COLO668 (cell line): ENCODE measurements at regions not wholly inside any gene's neighbourhood (a gene's known extent, or its start where the extent isn't known, plus 50 kb on each side); places are given as distances from the start of the nearest gene placed in this dataset.

Experiments used
- DNase-seq: peaks from one replicate; lab custom pipeline; 2025; ENCODE audit not compliant: unreplicated experiment; lab: John Stamatoyannopoulos, UW

DNA sequence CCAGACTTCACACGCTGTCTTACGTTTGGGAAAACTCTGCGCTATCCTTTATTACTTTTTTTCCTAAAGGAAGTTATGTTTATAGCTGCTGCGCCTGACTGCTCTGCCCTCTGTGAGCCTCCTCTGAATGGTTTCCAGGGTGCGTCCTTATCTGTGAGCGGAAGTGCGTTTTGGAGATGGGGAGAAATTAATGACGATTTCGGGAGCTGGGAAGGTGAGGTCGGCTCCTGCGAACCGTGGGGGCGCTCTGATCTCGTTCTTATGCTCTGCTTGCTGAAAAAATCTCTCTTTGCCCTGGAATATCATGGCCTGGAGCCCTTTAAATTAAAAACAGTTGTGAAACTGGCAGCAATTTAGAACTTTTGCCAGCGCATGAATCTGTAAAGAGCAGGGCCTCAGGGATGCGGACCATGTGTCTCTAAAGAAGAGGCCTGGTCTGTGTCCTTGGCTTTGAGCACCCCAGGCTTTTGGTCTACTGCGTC is 135.7 kb upstream of the ZFHX3 start:
- no peak for DNase-seq

DNA sequence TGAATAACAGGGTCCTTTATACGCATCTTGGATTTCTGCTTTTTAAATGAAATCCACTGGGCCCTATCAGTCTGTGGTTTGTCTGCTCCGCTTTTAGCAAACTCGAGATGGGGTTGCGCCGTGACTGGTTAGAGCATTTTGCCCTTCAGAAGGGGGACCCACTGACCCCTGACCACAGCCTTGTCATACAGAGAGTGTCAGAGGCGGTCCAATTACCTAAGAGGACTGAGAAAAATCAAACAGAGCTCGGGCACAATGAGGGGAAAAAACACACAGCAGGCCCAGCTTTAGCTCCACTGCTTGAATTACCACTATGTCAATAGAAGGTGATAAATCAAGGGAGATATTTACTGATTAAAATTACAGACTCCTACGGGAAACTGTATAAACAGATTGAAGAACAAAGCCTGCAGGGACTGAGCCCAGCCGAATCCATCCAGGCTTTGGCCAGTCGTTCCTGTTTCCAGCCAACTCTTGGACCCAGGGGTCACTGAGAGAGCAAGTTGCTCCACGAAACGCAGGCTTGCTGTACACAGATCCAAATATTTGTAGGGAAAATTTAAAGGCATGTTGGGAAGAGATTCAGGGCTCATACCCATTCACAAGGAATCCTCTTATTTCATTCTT is 131.9 kb upstream of the ZFHX3 start:
- peak; percentile 80 for DNase-seq

DNA sequence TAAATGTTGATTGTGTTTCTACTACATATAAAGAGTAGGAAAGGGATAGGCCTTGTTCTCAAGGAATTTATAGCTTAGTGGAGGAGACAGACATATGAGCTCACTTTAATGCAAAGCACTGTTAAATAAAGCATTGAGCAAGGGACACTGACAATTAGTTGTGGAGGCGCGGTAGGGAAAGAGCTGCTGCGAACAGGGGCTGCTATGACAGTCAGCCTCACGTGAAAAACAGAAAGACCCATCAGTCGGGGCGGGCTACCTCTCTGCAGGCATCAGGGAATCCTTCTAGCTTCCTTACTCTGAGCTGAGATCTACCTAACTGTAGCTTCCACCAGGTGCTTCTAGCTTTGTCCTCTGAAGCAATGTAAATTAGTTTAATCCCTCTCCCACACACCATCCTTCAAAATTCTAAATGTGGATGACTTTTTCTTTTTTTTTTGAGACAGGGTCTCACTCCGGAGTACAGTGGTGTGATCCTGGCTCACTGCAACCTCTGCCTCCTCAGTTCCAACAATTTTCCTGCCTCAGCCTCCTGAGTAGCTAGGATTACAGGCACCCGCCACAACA is 129.9 kb upstream of the ZFHX3 start:
- DNase-seq, result peak; percentile 13

DNA sequence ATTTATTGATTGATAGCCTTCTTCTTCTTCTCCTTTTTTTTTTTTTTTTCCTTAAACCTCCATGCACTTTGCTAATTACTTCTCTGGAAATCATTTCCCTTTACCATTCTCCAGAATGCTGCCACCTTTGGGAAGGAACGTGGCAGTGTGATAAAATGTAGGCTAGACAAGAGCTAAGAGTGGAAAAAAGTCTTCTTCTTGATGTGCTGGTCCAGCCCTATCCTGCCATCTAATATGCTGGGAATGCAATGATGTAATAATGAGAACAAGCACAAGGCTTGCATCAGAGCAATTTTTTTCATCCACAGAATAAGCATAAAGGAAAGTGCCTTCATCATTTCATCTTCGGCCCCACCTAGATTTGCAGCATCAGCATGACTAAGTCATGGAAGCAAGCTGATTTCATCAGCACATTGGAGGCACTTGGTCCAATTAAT is 128.7 kb upstream of the ZFHX3 start:
- no peak for DNase-seq

DNA sequence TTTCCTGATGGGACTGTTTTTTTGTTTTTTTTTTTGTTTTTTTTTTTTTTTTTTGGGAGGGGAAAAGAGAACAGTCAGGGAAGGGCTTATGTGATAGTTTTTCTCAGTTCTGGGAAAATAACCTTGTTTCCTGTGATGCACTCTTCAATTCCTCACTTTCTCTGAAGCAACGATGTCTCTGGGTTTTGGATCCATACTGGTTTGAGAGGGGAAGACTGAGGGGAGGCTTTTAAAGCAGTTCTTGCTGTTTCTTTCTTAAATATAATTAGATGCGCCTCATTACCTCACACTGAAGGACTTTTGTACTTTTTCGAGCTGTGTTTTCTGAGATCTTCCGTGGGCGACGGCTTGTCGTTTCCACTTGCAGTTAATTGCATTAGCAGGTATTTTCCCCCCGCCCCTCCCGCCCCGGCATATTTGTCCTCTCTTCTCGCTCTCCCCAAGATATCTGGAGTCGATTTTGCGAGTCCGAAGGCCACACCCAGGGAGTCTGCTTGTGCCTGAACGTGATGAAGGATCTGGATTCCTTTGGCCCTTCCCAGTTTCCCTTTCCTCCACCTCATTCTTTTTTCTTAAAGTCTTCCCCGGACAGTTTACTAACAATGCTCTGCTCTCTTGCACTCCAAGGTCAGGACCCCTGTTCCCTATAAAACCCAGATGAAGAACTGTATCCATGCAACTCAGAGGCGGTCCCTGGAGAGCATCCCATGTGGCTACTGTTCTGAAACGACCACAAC is 125.2 kb upstream of the ZFHX3 start:
- DNase-seq, result no peak

DNA sequence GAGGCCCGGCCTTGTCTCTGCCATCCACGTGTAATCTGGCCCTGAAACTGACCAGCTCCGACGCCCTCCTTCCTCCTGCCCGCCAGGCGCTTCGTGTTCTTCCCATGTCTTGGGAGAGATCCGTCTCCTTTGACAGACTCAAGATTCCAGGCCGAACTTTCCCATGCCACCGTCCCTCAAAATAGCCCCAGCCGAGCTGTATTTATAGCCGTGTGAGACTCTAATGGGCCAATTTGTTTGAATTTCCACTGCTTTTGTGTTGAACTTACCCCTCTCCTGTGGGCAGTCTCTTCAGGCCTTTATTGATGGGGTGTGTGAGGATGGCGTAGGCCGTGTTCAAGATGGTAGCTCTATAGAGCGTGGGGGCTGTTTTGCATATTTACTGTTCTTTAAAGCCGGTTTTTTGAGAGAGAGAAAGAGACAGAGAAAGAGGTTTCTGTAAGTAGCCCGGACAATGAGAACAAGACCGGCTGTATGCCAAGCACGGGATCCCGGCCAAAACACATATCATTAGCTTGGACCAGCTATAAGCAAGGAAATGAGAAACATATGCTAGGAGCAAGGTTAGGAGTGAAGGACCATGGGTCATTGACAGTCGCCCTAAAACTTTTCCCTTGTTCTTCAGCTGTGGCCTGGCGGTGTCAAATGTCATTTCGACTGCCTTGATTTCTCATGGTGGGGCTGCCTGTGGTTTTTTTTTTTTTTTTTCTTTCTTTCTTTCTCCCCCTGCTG is 124.5 kb upstream of the ZFHX3 start:
- DNase-seq, result peak; percentile 65

DNA sequence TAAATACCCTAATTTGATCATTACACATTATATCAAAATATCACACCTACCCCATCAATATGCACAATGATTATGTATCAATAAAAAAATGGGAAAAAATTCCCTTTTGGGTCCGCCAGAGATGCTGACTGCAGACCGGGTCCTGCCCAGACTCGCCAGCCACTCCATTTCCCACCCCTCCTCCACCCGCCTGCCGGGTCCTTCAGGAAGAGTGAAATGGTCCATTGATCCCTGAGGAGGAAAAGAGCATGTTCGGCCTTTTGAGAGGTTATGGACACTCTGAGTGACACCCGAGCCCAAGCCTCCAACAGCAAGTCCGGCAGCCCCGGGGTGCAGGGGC is 123.9 kb upstream of the ZFHX3 start:
- peak; percentile 15 for DNase-seq

DNA sequence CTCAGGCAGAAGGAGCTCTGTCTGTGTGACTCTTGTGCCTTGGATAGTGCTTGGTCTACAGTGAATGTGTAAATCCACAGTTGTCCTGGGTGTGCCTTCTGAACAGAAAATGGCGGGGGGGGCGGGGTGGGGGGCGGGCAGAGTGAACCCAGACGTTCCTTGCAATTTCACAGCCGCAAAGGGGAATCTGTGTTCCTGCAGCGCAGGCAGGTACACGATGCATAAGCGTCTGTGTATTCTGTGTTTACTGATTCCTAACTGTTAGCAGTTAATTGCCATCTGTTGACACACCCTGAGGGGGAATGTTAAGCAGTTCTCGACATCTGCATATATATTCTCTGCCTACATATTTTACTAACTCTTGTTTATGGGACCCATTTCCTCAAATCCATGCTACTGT is 123.5 kb upstream of the ZFHX3 start:
- DNase-seq, result peak; percentile 42

DNA sequence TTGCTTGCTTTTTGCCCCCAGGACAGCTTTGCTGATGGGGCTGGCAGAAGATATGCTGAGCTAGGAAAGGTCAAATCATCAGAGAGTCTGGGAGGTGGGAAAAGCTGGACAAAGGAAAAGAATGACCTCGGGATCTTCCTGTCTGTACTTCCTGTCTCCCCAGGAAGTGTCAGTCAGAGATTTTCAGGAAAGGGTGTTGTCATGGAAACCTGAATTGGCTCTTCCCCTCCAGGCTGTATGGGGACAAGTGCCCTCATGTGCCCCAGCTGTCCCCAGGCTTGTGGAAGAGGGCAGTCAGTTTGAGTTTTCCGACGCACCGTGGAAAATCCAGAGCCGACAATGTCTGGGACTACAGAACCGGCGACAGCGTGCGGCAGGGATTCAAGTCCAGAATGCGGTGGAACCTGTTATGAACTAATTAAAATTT is 122.7 kb upstream of the ZFHX3 start:
- DNase-seq, result no peak

DNA sequence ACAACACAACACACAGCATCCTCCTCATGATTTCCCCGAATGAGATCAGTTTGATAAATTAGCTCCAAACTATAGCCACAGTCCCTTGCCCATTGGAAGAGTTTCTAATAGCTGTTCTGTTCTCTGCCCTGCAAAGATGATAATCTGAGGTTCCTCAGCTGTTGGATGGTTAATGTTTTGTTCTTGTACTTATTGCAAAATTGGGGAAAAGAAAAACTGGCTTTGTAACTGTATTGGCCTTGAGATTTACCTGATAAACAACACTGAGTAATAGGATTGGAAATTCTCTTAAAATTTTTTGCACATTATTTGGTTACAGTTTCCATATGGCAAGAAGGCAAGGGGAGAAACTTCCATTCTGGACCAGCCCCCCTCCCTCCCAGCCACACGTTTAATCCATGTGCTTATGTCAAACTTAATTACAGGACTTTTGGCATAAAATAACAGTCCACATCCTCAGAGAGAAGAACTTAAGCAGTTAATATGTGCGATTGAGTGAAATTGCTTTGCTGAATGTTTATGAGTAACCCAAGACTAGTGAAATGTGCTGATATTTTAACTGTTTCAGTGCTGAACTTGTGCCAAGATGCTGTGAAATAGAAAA is 119.1 kb upstream of the ZFHX3 start:
- DNase-seq, result no peak

DNA sequence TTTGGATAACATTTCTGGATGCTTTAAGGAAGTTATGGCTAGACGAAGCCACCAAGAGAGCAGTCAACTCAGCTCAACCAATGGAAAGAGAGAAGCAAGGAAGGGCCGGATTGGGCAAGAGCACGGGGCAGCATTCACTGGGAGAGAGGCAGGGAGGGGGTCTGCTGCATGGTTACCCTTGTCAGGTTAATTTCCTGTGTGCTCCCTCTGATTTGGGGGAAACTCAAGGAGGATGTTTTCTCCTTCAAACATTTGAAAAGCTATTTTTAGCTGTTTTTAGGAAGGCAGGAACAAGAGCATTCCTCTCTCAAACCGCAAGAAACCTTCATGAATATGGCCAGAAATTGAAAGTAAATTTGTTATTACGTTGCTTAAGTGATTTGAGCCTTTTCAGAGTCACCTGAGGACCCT is 118.5 kb upstream of the ZFHX3 start:
- DNase-seq, result no peak

DNA sequence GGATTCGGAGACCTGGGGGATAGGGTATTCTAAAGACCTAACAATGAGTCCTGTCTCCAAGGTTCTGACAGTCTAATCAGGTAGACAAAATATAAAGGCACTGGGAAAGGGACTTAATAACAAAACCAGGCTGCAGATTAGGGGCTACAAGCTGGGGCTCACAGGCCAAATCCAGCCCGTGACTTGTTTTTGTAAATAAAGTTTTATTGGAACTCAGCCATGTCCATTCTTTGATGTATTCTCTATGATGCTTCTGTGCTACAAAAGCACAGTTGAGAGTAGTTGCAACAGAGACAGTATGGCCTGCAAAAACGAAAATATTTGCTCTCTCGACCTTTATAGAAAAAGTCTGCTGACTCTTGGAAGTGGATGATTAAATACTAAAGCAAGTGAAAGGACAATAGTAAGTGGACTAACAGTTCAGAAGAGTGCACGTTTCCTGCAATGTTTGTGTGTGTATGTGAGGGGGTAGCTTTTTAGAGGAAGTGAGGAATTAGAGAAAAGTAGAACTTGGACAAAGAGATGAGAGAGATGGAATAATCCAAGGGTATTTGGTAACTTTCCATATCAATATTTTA is 115.4 kb upstream of the ZFHX3 start:
- DNase-seq, result no peak

DNA sequence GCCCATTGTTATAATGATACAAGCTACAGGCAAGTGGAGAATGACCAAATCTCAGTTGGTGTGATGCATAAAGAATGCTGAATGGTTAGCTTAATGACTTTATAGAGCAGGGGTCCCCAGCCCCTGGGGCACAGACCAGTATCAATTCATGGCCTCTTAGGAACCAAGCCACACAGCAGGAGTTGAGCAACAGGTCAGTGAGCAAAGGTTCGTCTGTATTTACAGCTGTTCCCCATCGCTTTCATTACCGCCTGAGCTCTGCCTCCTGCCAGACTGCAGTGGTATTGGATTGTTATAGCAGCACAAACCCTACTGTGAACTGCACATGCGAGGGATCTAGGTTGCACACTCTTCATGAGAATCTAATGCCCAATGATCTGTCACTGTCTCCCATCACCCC is 114.0 kb upstream of the ZFHX3 start:
- DNase-seq, result no peak

DNA sequence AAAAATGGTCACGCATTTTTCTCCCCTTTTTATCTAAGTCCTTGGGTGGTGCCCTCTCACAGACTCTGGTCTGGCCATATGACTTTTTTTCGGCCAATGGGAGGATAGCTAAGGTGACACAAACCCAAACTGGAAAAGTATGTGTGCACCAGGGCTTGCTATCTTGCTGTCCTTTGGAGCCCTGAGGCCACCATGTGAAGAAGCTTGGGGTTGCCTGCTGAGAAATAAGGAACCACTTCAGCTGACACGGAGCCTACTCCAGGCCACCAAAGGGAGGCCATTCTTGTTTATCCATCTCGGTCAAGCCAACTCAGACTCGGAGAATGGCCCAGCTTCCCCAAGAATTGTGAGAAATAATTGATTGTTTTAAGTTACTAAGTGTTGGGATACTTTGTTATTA is 111.4 kb upstream of the ZFHX3 start:
- no peak for DNase-seq

DNA sequence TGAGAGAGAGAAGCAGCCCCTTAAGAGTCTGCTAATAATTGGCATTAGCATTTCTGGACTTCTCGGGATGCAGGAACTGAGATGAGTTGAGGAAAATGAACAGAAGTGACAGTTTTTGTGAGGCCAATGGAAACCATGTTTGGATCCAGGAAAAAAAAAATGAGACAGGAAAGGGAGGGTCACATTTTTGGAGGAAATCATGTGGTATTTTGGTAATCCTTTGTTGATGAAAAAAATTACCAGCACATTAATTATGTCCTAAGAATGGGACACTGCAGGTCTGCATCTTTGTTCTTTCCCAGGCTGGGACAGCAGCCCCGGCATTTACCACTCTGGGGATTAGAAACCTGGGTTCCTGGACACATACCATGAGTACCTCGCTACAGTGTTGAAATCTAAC is 109.9 kb upstream of the ZFHX3 start:
- DNase-seq, result no peak

DNA sequence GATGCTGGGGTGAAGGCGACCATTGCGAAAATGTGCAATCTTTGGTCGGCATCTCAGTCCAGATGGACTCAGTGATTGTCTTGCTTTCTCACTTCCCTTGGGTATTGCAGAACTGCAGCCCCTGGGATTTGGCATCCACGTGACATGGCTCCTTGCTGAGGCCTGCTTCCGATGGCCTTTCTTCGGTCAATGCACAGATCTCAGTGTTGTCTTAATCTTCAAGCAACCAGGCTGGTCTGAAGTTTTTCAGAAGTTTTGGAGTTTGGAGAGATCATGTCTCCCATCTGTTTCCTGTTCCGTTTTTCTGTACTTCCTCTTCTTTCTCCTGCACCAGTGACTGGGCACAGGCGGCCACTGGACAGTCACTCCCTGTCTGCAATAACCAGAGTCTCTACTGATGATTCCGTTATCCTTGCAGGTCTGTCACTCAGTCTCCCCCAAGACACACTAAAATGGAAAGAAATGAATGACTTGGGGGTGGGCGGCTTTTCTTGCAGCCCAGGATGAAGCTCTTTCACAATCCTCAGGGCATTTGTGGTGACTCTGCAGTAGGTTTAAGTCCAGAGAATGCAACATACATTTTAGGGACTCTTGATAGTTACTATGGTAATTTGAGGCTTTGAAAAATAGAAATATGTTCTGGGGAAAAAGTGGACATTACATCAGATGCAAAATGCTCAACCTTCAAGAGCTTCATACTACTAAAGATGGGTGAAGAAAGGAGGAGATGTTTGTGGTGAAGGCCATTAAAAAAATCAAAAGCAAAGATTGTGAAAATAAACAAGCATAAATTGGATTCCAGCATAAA is 106.3 kb upstream of the ZFHX3 start:
- DNase-seq, result no peak

DNA sequence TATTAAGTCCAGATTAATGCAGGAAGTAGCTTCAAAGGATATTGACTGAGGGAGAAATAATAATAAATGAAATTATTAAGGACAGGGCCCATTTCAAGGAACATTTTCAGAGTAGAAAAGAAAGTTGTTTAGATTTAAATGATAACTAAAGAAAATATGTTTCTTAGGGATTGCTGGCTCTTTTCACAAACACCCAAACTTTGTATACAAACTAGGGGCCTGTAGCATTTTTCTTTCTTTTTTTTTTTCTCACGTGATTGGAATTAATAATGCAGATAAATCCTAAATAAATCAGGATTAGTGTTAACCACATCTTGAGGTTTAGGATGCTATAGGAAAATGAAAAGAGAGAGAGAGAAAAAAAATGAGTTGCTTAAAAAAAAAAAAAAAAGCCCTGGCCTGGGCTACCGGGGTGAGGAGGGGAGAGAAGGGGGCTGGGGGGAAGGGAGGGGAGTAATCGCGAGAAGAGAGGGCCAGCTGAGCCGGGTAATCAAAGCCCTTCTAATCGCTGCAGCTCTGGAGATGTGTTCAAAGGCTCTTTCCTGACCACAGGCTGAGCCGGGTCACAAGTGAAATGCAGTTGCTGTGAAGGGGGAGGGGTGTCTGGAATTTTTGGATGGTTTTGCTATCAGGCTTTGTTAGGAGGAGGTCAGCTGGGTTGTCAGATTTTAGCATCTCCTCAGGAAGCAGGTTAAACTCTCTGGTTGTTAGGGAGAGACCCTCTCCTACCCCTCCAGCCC is 104.6 kb upstream of the ZFHX3 start:
- no peak for DNase-seq

DNA sequence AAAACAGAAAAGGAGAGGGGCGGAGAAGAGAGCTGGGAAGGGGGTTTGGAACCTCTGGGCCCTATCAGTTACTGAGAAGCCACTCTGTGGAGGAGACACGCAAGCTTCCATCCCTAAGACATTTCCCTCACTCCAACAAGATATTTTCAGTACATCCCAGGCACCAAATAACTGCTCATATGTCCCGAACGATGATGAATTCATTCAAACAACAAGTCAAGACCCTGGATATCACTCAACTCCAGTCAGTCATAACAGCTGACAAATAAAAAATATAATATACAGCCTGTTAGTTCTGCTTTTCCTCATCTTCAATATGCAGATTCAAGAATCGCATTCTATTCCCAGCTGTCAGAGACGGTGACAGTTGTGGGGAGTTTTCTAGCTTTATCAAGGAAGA is 104.0 kb upstream of the ZFHX3 start:
- no peak for DNase-seq

DNA sequence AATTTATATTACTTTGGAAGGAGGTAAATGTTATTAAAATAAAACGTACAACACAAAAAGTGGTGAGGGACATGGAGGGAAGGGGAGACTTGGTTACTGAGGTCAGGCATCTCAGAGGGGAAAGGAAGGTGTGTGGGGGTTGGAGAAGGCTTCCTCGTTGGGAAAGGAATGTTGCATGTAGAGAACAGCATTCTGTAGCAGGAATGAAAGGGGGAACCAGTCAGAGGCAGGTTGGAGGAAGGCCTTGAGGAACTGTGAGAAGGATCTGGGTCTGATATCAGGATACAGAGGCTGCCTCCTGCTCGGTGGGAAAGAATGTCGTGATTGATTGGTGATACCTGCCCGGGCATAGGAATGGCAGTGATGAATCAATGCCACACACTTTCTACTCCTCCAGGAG is 103.3 kb upstream of the ZFHX3 start:
- DNase-seq, result no peak

DNA sequence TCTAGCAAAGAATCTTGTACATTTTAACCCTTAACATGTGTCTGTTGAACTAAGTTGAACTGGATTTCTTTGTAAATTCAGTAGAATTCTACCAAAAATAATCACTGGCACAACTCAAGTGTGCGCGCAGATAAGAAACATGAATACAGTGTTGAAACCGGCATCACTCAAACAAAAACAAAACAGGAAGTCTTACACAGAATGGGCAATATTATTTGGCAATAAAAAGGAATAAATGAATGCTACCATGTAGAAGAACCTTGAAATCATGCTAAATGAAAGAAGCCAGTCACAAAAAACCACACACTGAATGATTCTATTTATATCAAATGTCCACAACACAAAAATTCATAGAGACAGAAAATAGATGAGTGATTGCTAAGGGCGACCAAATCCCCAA is 102.9 kb upstream of the ZFHX3 start:
- no peak for DNase-seq
